COLO668 (cell line): ENCODE measurements at regions not wholly inside any gene's neighbourhood (a gene's known extent, or its start where the extent isn't known, plus 50 kb on each side); places are given as distances from the start of the nearest gene placed in this dataset.

Experiments
- DNase-seq: peaks from one replicate; lab custom pipeline; 2025; ENCODE audit not compliant: unreplicated experiment; lab: John Stamatoyannopoulos, UW

DNA sequence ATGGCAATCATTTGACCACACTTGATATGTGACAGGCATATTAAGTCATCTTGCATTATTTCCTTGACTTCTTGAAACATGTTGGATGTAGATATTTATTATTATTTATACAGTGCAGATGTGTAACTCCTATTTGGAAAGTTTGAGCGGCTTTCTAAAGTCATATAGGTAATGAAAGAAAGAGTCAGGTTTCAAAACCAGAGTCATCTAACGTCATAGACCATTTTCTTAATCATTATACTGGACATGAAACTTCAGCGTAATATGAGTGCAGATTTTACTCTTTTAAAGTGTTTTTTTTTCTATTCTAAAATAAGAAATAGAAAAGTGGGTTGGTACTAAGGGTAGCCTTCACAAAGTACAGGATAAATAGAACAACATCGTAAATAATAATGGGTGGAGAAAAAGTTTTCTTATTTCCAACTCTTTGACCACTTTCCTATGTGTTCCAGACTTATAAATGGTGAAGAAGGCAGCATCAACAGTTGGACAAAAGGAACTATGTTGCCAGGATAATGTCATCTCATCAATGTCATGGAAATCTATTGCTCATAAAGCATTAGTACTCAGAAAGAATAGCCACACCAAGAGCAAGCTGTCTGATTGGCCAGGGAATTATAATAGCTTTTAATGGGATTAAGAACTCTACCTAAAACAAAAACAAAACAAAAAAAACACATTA, 108.0 kb upstream of the PCDH18 start:
- DNase-seq = no peak

DNA sequence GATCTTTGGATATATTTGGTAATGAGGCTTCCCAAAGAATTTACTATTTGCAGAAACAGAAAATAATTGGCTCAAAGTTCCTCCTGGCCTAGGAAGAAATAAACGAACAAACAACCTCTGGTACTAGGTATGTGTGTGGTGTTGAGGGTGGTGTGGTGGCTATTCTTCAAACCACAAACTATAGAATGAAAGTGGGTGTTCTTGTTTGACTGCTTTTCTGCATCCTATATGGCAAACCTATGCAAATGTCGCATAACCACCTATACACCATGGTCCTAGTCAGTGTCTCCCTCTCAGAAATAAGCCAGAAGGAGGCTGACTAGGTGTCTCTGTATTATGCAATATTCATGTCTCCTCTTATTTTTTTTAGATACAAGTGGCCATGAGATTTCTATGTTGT, 106.6 kb upstream of the PCDH18 start:
- no peak for DNase-seq

DNA sequence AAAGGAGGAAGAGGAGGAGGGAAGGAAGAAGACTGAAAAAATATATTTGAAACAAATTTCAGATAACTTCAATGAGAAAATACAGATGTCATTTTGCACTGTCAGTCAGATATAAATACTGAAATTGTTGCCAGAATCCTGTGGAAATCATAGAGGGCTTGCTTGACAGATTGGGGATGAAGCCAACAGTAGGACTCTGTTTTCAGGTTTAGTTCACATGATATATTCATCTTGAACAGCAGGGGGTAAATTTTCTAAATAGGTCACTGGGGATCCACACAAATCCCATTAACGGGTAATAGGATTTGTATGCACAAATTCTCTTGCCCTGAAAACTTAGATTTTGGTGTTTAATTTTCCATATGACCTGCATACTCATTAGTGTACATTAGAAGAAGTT, 103.3 kb upstream of the PCDH18 start:
- no peak for DNase-seq

DNA sequence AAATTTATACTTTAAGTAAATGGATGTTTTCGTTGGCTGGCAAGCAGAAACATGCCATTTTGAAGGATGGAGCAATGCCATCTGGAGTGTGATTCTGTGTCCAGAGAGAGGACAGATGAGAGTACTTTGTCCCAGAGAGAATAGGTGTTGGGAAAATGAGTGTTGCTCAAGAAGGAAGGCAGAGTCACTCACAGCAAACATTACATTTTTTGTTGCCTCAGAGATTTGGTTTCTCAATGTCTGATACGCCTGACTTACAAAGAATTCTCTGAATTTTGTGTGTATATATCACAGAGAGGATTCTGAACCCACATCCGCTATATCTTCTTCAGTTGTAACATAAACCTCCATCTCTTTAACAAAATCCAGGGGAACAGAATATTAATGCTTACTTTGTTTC, 102.8 kb upstream of the PCDH18 start:
- DNase-seq = no peak

DNA sequence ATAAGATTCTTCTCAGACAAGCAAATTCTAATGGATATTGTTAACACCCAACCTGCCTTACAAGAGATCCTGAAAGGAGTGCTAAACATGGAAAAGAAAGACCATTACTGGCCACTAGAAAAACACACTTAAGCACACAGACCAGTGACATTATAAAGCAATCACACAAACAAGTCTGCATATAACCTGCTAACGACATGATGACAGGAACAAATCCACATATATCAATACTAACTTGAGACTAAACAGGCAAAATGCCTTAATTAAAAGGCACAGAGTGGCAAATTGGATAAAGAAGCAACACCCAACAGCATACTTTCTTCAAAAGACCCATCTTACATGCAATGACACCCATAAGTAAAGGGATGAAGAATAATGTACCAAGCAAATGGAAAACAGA, 100.5 kb upstream of the PCDH18 start:
- DNase-seq = no peak

DNA sequence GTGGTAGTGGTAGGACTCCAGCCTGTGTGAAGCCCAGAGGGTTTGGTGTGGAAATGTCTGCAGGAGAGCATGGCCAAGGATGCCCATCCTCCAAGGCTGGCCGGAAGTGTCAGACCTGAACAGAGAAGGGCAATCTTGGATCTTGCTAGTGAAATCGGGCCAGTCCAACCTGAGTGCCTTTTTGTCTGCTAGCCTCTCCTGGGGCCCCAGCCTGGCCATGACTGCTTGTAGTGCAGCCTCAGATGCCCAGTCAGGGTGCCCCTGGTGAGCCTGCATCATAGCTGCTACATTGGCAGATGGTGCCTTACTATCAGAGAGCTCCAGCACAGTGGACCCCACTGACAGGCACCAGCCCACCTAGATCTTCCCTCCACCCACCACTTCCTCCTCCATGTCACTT, 99.3 kb upstream of the PCDH18 start:
- no peak for DNase-seq

DNA sequence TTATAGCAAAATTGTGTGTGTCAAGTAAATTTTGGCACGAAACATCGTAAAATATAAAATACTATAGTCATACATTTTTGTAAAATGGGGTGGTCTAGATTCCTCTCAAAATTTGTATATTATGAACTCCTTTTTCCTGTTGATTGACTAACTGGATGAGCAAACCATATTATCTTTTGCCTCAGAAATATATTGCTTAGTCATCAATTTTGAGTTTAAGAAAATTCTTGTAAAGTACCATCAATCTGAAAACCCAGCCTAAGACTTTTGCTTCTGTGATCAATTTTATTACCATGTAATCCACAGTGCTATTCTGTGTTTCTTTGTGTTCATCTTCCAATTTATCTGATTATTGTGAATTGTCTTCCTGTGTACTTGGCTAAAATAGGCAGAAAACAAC, 98.0 kb upstream of the PCDH18 start:
- DNase-seq = no peak

DNA sequence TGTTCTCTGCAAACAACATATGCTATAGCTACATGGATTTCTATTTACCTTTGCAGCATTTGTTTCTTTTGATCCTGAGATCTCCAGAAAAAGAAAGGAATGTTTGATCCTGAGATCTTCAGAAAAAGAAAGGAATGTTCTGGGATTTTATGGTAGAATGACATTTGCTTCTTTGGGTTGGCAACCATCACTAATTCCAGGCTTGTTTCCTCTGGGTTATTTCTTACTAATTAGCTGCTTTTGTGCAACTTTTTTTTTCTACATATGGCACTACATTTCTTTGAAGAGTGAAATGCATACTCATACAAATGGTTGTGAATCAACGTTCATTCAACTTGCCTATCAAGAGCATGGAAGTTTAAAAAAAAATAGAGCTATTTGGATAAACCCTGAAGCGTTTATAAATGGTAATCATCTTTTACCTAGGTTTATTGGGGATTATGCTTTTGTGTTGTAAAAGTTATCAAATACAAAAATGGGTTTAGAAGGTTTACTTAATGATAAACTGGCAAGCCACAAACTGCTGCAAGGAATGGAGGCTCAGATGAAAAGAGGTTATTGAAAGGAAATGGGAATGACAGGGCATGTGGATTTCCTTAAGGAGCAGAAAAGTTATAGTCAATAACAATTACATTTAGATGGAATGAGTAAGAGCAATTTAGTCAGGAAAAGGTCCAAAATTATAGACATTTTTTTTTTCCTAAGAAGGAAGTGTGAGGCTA, 95.6 kb upstream of the PCDH18 start:
- no peak for DNase-seq

DNA sequence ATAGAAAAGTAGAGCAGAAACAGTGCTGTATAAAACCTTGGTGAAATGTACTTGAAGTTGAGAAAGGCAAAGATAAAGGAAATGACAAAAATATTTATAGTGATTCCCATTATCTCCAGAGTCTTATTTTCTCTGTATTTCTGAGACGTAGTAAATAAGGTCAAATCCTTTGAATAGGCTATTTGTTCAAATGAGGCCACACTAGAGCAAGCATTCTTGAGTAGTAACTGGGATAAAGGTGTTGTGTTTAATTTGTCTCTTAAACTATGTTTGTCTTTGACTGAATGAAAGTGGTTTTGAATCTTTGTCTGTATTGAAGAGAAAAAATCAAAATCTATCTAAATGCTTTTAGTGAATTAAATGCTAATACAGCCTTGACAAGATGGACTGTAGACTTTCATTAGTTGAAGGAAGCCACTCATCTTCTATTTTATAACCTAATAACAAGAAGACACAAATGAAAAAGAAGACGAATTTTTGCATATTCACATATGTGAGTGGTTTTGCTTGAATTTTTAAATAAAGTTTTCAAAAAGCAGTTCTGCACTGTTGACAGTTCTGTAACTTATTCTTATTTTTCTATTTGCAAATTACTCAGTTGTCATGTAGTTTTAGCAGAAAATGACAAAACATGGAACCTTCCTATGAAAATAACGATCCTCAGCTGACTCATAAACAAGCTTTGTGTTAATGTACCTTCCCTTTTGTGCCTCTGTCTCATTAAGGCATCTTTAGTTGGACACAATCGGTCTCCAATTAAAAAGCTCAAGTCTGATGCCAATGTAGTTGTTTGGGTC, 94.8 kb upstream of the PCDH18 start:
- no peak for DNase-seq

DNA sequence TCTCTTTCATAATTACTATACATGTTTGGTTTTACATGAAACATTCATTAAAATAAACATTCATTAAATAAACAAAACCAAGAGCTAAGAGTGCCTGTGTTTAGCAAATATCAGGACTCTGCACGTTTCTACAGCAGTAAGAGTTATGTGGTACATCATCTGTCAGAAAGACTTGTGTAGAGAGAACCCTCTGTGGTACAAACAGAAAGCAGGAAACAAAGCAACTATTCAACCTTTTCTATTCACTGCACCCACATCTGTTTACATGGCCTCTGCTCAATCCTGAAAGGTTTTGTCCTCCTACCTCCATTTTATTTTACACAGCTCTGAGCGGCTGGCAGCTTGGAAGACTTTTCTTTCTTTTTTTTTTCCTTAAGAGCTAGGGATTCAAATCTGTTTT, 90.7 kb upstream of the PCDH18 start:
- no peak for DNase-seq

DNA sequence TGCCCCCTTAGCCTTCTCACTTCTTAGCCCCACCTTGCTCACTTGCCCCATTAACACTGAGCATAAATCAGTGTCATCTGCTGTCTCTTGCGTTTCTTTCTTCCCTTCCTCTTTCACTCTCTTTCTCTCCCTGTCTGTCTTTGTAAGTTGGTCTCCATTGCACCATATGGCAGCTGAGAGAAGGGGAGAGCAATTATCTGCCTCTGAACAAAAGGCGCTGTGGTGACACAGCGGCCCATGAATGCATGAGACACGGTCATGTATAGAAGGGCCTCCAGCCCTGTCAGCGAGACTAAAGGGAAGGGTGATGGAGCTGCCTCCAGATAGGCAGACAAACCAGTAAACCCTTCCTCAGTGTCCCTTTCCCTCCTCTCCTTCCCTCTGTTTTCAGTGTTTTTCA, 88.8 kb upstream of the PCDH18 start:
- DNase-seq = no peak

DNA sequence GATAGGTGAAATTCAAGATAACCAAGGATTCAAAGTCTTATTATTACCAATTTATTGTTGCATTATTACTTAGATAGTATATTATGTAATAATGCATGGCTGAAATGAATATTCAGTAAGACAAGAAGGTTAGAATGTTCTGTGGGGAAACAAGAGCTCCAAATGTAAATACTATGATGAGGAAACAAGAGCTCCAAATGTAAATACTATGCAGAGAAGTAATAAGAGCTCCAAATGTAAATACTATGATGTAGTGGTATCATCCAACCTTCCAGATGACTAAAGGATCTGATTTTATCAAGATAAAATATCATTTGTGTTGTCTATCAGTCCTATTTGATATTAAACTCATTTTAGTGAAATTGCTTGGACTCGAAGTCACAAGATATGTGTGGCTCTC, 82.2 kb upstream of the PCDH18 start:
- DNase-seq = no peak

DNA sequence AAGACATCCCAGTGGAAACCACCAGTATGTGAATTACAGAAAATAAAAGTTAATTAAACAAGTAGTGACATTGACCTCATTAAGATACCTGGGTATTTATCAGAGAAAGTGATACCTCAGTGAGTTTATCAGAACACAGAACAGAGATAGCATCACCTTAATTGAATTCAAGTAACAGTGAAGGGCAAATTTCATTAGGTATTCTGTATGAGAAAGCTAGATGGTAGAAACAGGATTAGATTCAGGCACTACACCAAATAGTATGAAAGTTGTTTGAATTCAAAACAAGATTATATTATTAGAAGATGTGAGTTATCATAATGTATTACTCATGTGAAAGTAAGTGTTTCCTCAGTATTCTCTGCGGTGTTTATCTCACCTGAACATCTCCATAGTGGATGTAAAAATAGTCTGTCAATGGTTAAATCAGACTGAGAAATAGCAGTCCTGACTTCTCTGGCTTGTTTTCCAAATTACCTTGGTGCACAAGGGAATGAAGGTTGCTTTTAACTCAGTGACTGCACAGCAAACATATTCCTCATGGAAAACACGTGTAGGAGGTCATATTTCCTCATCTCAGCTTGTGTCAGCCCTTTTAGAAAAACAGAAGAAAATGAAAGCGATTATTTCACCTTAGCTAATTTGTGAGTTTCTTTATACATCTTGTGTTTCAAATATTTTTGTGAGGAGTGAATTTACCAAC, 79.9 kb upstream of the PCDH18 start:
- no peak for DNase-seq

DNA sequence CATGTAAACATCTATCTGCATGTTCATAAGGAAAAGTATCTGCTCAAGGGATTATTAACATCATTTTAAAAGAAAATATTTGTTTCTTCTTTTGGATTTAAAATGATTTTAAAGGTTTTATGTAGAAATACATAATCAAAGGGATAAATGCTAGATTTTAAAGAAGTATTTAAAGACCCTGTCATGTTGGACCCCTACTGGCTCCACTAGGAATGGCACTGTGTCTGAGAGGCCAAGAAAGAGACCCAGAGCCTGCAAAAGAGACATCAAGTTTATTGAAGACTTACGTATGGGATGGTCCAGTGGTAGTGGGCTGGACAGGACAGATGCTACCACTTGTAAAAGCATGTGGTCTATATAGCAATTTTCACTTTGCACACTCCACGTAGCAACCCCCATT, 78.7 kb upstream of the PCDH18 start:
- DNase-seq = no peak

DNA sequence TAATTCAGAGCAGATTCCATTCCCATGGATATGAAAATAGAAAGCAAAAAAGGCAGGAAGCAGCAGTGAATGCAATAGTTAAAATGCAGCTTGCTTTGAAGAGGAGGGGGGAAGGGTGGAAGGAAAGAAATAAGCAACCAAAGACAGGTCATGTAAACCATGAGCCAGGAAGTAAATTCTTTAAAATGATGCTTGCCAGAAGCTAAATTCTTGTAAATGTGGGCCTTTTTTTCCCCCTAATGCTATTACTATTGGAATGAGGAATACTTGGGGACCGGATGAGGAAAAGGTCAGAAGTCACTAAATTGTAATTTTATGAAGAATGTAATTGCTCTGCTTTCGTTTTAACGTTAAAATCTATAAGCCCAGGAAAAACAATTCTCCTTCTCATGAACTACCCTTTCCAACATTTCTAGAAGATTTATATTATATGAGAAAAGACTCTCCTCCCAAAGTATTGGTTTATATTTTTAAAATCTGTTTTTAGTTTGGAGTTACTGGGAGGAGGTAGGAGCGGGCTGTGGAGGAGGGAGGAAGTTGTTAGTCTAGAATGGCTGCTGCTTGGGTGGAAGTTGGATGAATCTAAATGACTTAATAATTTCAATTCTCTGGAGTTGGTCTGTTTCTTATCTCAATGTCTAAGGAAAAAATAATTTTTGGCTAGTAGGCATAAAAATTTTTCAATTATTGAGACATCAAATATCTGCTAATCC, 77.6 kb upstream of the PCDH18 start:
- no peak for DNase-seq

DNA sequence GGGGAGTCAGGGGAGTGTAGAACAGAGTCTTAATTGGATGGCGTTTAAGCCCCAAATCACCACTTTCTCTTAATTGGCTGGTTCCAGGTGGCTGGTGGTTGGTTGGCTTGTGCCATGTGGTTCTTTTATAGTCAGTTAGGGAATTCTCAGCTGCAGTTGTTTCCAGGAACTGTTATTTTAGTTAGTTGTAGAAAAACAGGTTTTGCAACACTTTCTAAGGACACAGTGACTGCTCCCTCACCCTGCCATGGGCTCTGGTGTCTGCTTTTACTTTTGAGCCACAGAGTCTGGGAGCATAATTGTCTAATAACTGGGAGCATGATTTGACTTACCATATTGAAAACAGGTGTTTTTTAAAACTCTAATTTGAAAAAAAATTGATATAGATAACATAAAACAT, 75.8 kb upstream of the PCDH18 start:
- DNase-seq = no peak

DNA sequence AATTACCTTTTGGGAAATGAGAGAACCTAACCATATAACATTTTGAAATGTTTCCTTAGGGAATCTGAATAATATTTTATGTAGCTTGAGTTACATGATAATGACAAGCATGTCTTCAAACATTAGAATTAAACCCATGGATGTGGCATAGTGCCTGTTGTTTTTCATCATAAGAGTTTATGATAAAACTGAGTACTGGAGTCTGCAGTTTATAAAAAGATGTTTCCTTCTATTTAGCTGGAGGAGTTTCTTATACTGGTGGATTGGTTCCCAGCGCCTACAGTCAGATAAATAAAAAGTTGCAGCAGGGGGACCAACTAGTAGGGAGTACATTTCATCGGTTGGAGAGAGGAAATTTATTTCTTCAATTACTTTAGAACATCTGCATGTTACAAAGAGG, 70.1 kb upstream of the PCDH18 start:
- DNase-seq = no peak

DNA sequence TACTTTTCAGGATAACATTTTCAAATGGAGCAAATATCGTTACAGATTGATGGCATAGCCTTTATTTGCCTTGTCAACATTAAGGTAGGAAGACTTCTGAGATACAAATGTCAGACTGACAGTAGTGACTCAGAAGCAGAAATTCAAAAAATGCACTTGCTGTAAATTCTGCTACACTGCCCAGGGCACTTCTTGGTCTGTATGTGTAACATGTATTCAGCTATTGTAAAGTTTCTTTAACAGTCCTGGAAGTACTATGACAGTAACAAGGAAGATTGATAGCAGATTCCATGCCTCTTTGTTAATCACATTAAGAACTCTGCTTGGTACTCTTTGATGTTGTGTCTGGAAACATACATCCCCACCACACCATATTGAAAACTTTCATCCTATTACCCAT, 69.6 kb upstream of the PCDH18 start:
- DNase-seq = no peak

DNA sequence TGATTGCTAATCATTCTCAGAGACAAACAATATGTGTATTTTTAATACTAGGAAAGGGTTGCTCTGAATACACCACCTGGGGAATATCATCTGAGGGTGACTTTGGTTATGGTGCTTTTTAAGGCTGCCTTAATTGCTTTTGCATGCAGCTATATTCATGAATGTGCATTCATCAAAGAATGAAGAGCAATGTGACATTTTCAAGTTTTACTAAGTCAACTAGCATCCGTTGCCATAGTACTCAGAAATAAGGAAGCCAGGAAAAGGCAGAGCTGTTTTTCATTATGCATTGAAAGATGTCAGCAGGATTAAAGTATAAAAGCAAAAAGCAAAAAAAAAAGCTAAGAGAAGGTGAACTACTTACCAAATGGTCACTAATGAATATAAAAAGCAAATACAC, 67.4 kb upstream of the PCDH18 start:
- no peak for DNase-seq

DNA sequence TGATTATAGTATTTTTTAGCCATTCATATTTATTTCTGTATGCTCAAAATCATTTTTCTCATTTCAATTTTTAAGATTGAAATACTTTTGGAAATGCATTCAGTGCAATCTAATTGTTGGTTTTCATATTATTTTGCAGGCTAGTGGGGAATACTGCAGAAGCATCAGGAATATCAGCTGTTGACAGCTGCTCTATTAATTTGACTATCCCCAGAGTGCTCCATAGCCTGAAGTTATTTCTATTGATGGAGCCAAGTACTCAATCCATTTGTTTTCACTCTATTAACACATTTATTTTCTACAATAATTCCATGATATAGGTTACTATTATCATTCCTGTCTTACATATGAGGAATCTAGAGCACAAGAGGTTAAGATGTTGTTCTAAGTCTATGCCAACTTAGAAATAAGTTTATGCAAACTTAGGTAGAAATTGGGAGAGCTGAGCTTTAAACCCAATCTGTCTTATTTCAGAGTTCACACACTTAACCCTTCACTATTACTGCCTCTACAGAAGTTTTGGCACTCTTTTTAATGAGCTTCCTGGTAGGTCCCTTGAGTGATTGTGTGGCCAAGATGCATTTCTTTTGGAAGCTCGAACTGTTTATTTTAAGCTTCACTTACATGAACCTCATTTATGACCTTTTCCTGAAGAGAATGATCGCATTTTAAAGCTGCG, 65.6 kb upstream of the PCDH18 start:
- no peak for DNase-seq
